ENCODE measurements at regions not wholly inside any gene's neighbourhood (a gene's known extent, or its start where the extent isn't known, plus 50 kb on each side); places are given as distances from the start of the nearest gene placed in this dataset.

GRCh38 chr20:60667641-60668040 is 584.4 kb upstream of the CDH4 start:
- H3K27ac ChIP-seq = no peak overlapping the region
- no peaks in the 10 kb centered on the region for H3K9me3 ChIP-seq
- no peak for DNase-seq (ENCODE audit: low spot score in 2 of 2)
- no peaks in the 10 kb centered on the region for H3K27me3 ChIP-seq
- no peaks in the 10 kb centered on the region for H3K36me3 ChIP-seq
- H3K4me3 ChIP-seq = no peak overlapping the region
- TF ChIP-seq CTCF (IDR thresholded peaks at IDR 0.05) = no peak
- intact Hi-C loops (cut with DNase I) = no loop called here
- H3K4me1 ChIP-seq = no peaks in the 10 kb centered on the region

DNA sequence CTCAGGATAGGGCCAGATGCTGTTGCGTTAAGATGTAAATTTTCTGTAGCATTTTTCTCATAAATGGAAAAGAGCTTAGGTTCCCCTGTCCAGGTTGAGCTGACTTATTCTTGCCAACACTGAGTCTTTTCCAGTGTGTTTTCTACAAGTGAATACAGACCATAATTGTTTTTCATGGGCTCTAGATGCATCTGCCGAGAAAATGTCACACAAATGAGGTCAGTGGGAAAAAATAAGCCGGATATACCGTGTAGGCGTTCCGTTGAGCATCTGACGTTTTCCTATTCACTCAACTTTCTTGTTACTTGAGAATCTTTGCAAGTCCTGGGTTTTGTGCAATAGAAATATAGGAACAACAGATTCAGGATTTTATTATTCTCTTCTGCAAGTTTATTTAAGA is 582.9 kb upstream of the CDH4 start:
- TF ChIP-seq CTCF (IDR thresholded peaks at IDR 0.05) = no peak
- intact Hi-C loops (cut with DNase I) = no loop called here
- DNase-seq (ENCODE audit: low spot score in 2 of 2) = no peak
- H3K27ac ChIP-seq = no peak overlapping the region
- H3K36me3 ChIP-seq = no peaks in the 10 kb centered on the region
- no peaks in the 10 kb centered on the region for H3K27me3 ChIP-seq
- no peaks in the 10 kb centered on the region for H3K4me1 ChIP-seq
- H3K9me3 ChIP-seq = no peaks in the 10 kb centered on the region
- no peak overlapping the region for H3K4me3 ChIP-seq

DNA sequence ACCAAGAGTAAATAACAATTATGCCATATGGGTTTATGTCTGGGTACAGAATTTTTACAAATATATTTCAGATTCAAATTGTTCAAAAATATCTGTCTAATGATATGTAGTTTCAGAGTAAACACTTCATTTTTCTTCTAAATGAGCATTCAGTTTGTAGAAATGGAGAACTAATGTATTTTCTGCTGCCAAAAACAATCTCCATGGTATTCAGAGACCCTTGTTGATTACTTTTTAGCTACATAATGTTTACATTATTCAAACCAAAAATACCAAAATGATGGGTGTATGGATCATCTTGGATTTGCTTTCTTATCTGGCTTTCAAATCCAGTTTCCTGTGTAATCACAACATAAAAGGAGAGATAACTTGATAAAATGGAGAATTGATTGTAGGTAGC is 576.0 kb upstream of the CDH4 start:
- intact Hi-C loops (cut with DNase I) = no loop called here
- no peaks in the 10 kb centered on the region for H3K4me1 ChIP-seq
- no peaks in the 10 kb centered on the region for H3K27me3 ChIP-seq
- no peaks in the 10 kb centered on the region for H3K36me3 ChIP-seq
- H3K4me3 ChIP-seq = no peak overlapping the region
- no peaks in the 10 kb centered on the region for H3K9me3 ChIP-seq
- TF ChIP-seq CTCF (IDR thresholded peaks at IDR 0.05) = no peak
- no peak for DNase-seq (ENCODE audit: low spot score in 2 of 2)
- H3K27ac ChIP-seq = no peak overlapping the region

DNA sequence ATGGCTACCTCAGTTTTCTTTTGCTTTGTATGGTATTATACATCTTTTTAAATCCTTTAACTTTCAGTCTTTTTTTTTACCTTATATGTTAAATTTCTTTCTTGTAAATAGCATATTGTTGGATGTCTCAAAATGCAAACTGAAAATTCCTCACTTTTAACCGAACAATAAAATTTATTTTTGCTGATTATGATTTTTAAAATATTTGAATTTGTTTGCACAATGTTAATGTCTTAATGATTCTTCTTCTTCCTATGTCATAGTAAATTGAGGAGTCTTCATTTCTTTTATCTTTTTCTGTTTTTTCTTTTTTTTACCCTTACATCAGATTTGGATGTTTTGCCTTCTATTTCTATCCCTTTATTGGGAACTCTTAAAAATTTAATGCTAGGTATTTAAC is 574.2 kb upstream of the CDH4 start:
- Histone ChIP-seq H3K27ac (no peak overlapping the region), H3K36me3 (no peaks in the 10 kb centered on the region), H3K9me3 (no peaks in the 10 kb centered on the region), H3K4me1 (no peaks in the 10 kb centered on the region), H3K4me3 (no peak overlapping the region), H3K27me3 (no peaks in the 10 kb centered on the region)
- no peak for DNase-seq (ENCODE audit: low spot score in 2 of 2)
- no peak for TF ChIP-seq CTCF (IDR thresholded peaks at IDR 0.05)
- intact Hi-C loops (cut with DNase I) = no loop called here

- H3K4me1 ChIP-seq = no peaks in the 10 kb centered on the region
- H3K27me3 ChIP-seq = no peaks in the 10 kb centered on the region
- no peak for TF ChIP-seq CTCF (IDR thresholded peaks at IDR 0.05)
- H3K27ac ChIP-seq = no peak overlapping the region
- H3K36me3 ChIP-seq = no peaks in the 10 kb centered on the region
- H3K9me3 ChIP-seq = no peaks in the 10 kb centered on the region
- H3K4me3 ChIP-seq = no peak overlapping the region
- intact Hi-C loops (cut with DNase I) = no loop called here
- no peak for DNase-seq (ENCODE audit: low spot score in 2 of 2)
These were observed 571.5 kb upstream of the CDH4 start for GRCh38 chr20:60680554-60680953.

DNA sequence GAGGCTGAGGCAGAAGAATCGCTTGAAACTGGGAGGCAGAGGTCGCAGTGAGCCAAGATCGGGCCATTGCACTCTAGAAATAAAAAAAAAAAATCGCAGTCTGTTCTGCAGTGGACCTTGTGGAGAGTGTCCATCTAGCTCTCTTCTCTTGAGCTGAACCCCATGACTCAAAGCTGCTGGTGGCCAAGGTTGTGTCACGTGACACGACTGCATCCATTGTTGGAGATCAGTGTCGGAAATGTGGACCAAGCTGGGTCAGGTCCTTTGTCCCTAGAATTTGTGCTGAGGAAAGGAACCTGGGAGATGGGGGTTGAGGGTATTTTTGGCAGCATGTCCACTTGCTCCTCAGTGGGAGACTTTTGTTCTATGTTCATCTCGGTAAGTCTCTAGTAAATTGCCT is 564.8 kb upstream of the CDH4 start:
- intact Hi-C loops (cut with DNase I) = no loop called here
- no peaks in the 10 kb centered on the region for H3K9me3 ChIP-seq
- no peaks in the 10 kb centered on the region for H3K36me3 ChIP-seq
- no peak overlapping the region for H3K27ac ChIP-seq
- DNase-seq (ENCODE audit: low spot score in 2 of 2) = no peak
- H3K27me3 ChIP-seq = no peaks in the 10 kb centered on the region
- no peak for TF ChIP-seq CTCF (IDR thresholded peaks at IDR 0.05)
- H3K4me3 ChIP-seq = no peak overlapping the region
- no peaks in the 10 kb centered on the region for H3K4me1 ChIP-seq

All from ascending aorta (tissue), 2 donors.